Fibroblast of lung (primary cell): ENCODE measurements at regions not wholly inside any gene's neighbourhood (a gene's known extent, or its start where the extent isn't known, plus 50 kb on each side); places are given as distances from the start of the nearest gene placed in this dataset.

Source experiments
- DNase-seq, 2 donors: peaks; one replicate each; pipeline versions ENCODE4 v3.0.0 to v3.0.0-alpha.2; 2010; ENCODE audit warnings: low read depth in 2 of 2
- H2AFZ ChIP-seq: 2 replicates; pipeline ENCODE4 v1.5.1; 2012; ENCODE audit warnings: low read length, control low read depth, inconsistent platforms
- H3K27ac ChIP-seq: 2 replicates; pipeline ENCODE4 v1.5.1; 2011; ENCODE audit warnings: low read length, control low read depth; ENCODE audit not compliant: insufficient read depth
- H3K27me3 ChIP-seq: 2 replicates; pipeline ENCODE4 v1.5.1; 2011; ENCODE audit warnings: mild to moderate bottlenecking, low read length; ENCODE audit not compliant: control insufficient read depth, insufficient read depth
- H3K36me3 ChIP-seq: 2 replicates; pipeline ENCODE4 v1.5.1; 2011; ENCODE audit warnings: low read length; ENCODE audit not compliant: control insufficient read depth, insufficient read depth
- H3K4me1 ChIP-seq: 2 replicates; pipeline ENCODE4 v1.5.1; 2011; ENCODE audit warnings: low read length; ENCODE audit not compliant: control insufficient read depth, insufficient read depth; ENCODE audit errors: extremely low read depth
- H3K4me2 ChIP-seq: 2 replicates; pipeline ENCODE4 v1.5.1; 2011; ENCODE audit warnings: low read length, control low read depth; ENCODE audit not compliant: insufficient read depth; ENCODE audit errors: extremely low read depth
- H3K4me3 ChIP-seq, 4 experiments: fragments of 200-600 bp in 1 of 4; sonication (generic) in 1 of 4; replicated peaks in 1 of 4; 2 replicates each; pipeline ENCODE4 v1.5.1; 2011 to 2016; ENCODE audit warnings: low read length in 4 of 4, low read depth in 3 of 4, mild to moderate bottlenecking in 3 of 4, control low read depth in 2 of 4, inconsistent platforms in 1 of 4, mixed read lengths in 1 of 4; ENCODE audit not compliant: insufficient read depth in 1 of 4; ENCODE audit errors: control extremely low read depth in 1 of 4
- H3K79me2 ChIP-seq: 2 replicates; pipeline ENCODE4 v1.5.1; 2012; ENCODE audit warnings: mild to moderate bottlenecking, low read length, inconsistent platforms; ENCODE audit not compliant: control insufficient read depth, insufficient read depth
- H3K9ac ChIP-seq: 2 replicates; pipeline ENCODE4 v1.5.1; 2011; ENCODE audit warnings: mild to moderate bottlenecking, low read length, control low read depth; ENCODE audit not compliant: insufficient read depth
- H3K9me3 ChIP-seq: 2 replicates; pipeline ENCODE4 v1.5.1; 2012; ENCODE audit warnings: low read depth, low read length; ENCODE audit not compliant: control insufficient read depth, insufficient read depth
- H4K20me1 ChIP-seq: 2 replicates; pipeline ENCODE4 v1.5.1; 2011; ENCODE audit warnings: low read length; ENCODE audit not compliant: control insufficient read depth, insufficient read depth; ENCODE audit errors: extremely low read depth
- CTCF ChIP-seq, 2 donors: IDR thresholded peaks in 1 of 2; conservative IDR thresholded peaks in 1 of 2; 1 replicate in 1 of 2; 2 replicates in 1 of 2; pipeline ENCODE4 v1.5.1; 2011 to 2012; ENCODE audit warnings: low read length in 2 of 2, control low read depth in 1 of 2, inconsistent platforms in 1 of 2, low read depth in 1 of 2, mild to moderate bottlenecking in 1 of 2
- EZH2 ChIP-seq: IDR thresholded peaks from 2 replicates; pipeline ENCODE4 v1.5.1; 2012; ENCODE audit warnings: low read length, control low read depth, mild to moderate bottlenecking; ENCODE audit errors: missing control alignments

GRCh38 chr12:92625639-92626310 is 77.0 kb upstream of the PLEKHG7 start:
- Histone ChIP-seq H3K4me3 (no peak overlapping the region), H3K79me2 (no peaks in the 10 kb centered on the region), H2AFZ (no peak overlapping the region), H3K9ac (no peak overlapping the region), H3K27ac (no peak overlapping the region), H4K20me1 (no peaks in the 10 kb centered on the region), H3K4me1 (no peaks in the 10 kb centered on the region), H3K4me2 (no peak overlapping the region), H3K36me3 (no peaks in the 10 kb centered on the region), H3K9me3 (no peaks in the 10 kb centered on the region), H3K27me3 (no peaks in the 10 kb centered on the region)
- DNase-seq: no peak
- no peak for TF ChIP-seq EZH2

GRCh38 chr12:92624236-92624635 is 78.6 kb upstream of the PLEKHG7 start:
- no peaks in the 10 kb centered on the region for H4K20me1 ChIP-seq
- no peaks in the 10 kb centered on the region for H3K79me2 ChIP-seq
- no peaks in the 10 kb centered on the region for H3K27me3 ChIP-seq
- H3K9me3 ChIP-seq: no peaks in the 10 kb centered on the region
- H3K9ac ChIP-seq: no peak overlapping the region
- TF ChIP-seq EZH2 (no peak), CTCF (conservative IDR thresholded peaks at IDR 0.05 in 1 of 2, IDR thresholded peaks at IDR 0.05 in 1 of 2; ENCODE audit: low read depth in 1 of 2, low read length in 2 of 2) (no peak)
- no peak overlapping the region for H2AFZ ChIP-seq
- no peak overlapping the region for H3K4me2 ChIP-seq
- no peaks in the 10 kb centered on the region for H3K36me3 ChIP-seq
- no peaks in the 10 kb centered on the region for H3K4me1 ChIP-seq
- peak; percentile 51 to 90 for DNase-seq
- H3K4me3 ChIP-seq: no peak overlapping the region
- H3K27ac ChIP-seq: no peak overlapping the region

- Histone ChIP-seq H3K27ac (no peak overlapping the region), H2AFZ (no peak overlapping the region), H3K4me2 (no peak overlapping the region), H4K20me1 (no peaks in the 10 kb centered on the region), H3K9ac (no peak overlapping the region), H3K27me3 (no peaks in the 10 kb centered on the region), H3K4me3 (no peak overlapping the region), H3K79me2 (no peaks in the 10 kb centered on the region), H3K4me1 (no peaks in the 10 kb centered on the region), H3K9me3 (no peaks in the 10 kb centered on the region), H3K36me3 (no peaks in the 10 kb centered on the region)
- peak in 1 of 2 donors; percentile 61 for DNase-seq
- no peak for TF ChIP-seq CTCF (conservative IDR thresholded peaks at IDR 0.05 in 1 of 2, IDR thresholded peaks at IDR 0.05 in 1 of 2; ENCODE audit: low read depth in 1 of 2, low read length in 2 of 2)
- TF ChIP-seq EZH2: no peak
These were observed 79.4 kb upstream of the PLEKHG7 start for GRCh38 chr12:92623386-92623785.
